ENCODE measurements at regions not wholly inside any gene's neighbourhood (a gene's known extent, or its start where the extent isn't known, plus 50 kb on each side); places are given as distances from the start of the nearest gene placed in this dataset.

- intact Hi-C loops (cut with DNase I) = no loop called here
- TF ChIP-seq CTCF (IDR thresholded peaks at IDR 0.05) (no peak), POLR2A (IDR thresholded peaks at IDR 0.05) (no peak)
- no peaks in the 10 kb centered on the region for H3K4me1 ChIP-seq (replicated peaks in 1 of 2)
- no peak for DNase-seq
- H3K4me3 ChIP-seq = no peak overlapping the region
- WGBS, 4 donors = 65 to 81% (median 76%) methylated on average over 2 of the region's 2 CpGs
- no peaks in the 10 kb centered on the region for H3K36me3 ChIP-seq (replicated peaks in 1 of 2)
- H3K27me3 ChIP-seq = peaks cover 4% of the 10 kb centered on the region
- H3K27ac ChIP-seq = no peak overlapping the region
- H3K9me3 ChIP-seq (replicated peaks in 1 of 3) = no peaks in the 10 kb centered on the region
Measured at GRCh38 chr5:72711351-72711750, 105.1 kb upstream of the TNPO1 start.

GRCh38 chr5:72709341-72709740, 107.1 kb upstream of the TNPO1 start:
- Histone ChIP-seq H3K4me1 (replicated peaks in 1 of 2) (no peaks in the 10 kb centered on the region), H3K4me3 (no peak overlapping the region), H3K27me3 (peaks cover 4% of the 10 kb centered on the region), H3K9me3 (replicated peaks in 1 of 3) (no peaks in the 10 kb centered on the region), H3K27ac (no peak overlapping the region), H3K36me3 (replicated peaks in 1 of 2) (no peaks in the 10 kb centered on the region)
- no peak for DNase-seq
- TF ChIP-seq CTCF (IDR thresholded peaks at IDR 0.05) (no peak), POLR2A (IDR thresholded peaks at IDR 0.05) (no peak)
- intact Hi-C loops (cut with DNase I) = no loop called here
- WGBS, 4 donors = 51 to 71% (median 66%) methylated on average over 1 of the region's 1 CpG

- no peak for DNase-seq
- Histone ChIP-seq H3K27me3 (peaks cover 4% of the 10 kb centered on the region), H3K27ac (no peak overlapping the region), H3K36me3 (replicated peaks in 1 of 2) (no peaks in the 10 kb centered on the region), H3K4me3 (no peak overlapping the region), H3K9me3 (replicated peaks in 1 of 3) (no peaks in the 10 kb centered on the region), H3K4me1 (replicated peaks in 1 of 2) (no peaks in the 10 kb centered on the region)
- 98 to 100% (median 100%) methylated on average over 1 of the region's 1 CpG for WGBS, 4 donors
- intact Hi-C loops (cut with DNase I) = no loop called here
- TF ChIP-seq CTCF (IDR thresholded peaks at IDR 0.05) = no peak
- TF ChIP-seq POLR2A (IDR thresholded peaks at IDR 0.05) = no peak
Measured at GRCh38 chr5:72705178-72705577, 111.3 kb upstream of the TNPO1 start.

- no peaks in the 10 kb centered on the region for H3K4me1 ChIP-seq (replicated peaks in 1 of 2)
- intact Hi-C loops (cut with DNase I) = no loop called here
- no peak overlapping the region for H3K27ac ChIP-seq
- H3K9me3 ChIP-seq (replicated peaks in 1 of 3) = no peaks in the 10 kb centered on the region
- DNase-seq = no peak
- no peaks in the 10 kb centered on the region for H3K27me3 ChIP-seq
- H3K36me3 ChIP-seq (replicated peaks in 1 of 2) = no peaks in the 10 kb centered on the region
- no peak overlapping the region for H3K4me3 ChIP-seq
- WGBS, 4 donors = 68 to 70% (median 68%) methylated on average over 2 of the region's 2 CpGs
- TF ChIP-seq POLR2A (IDR thresholded peaks at IDR 0.05) (no peak), CTCF (IDR thresholded peaks at IDR 0.05) (no peak)
Measured at GRCh38 chr5:72703876-72704275, 112.6 kb upstream of the TNPO1 start.
